ENCODE measurements at regions not wholly inside any gene's neighbourhood (a gene's known extent, or its start where the extent isn't known, plus 50 kb on each side); places are given as distances from the start of the nearest gene placed in this dataset.

- DNase-seq: peak; percentile 7
These were observed 234.9 kb upstream of the STARD13 start for GRCh38 chr13:33520468-33520839.

- DNase-seq: peak; percentile 43
These were observed 238.5 kb upstream of the STARD13 start for GRCh38 chr13:33524086-33524485.

GRCh38 chr13:33525763-33526162 is 240.2 kb upstream of the STARD13 start:
- no peak for DNase-seq

GRCh38 chr13:33526718-33527117 is 241.2 kb upstream of the STARD13 start:
- DNase-seq: no peak

GRCh38 chr13:33528896-33529295 is 243.3 kb upstream of the STARD13 start:
- no peak for DNase-seq

GRCh38 chr13:33531484-33531883 is 245.9 kb upstream of the STARD13 start:
- no peak for DNase-seq

GRCh38 chr13:33535061-33535460 is 249.5 kb upstream of the STARD13 start:
- no peak for DNase-seq

- no peak for DNase-seq
These were observed 251.0 kb upstream of the STARD13 start for GRCh38 chr13:33536601-33537000.

GRCh38 chr13:33537026-33537425 is 251.5 kb upstream of the STARD13 start:
- no peak for DNase-seq

- DNase-seq: no peak
These were observed 252.1 kb upstream of the STARD13 start for GRCh38 chr13:33537676-33538075.

GRCh38 chr13:33541456-33541855 is 255.9 kb upstream of the STARD13 start:
- DNase-seq: no peak

GRCh38 chr13:33541962-33542308 is 256.4 kb upstream of the STARD13 start:
- DNase-seq: no peak

- DNase-seq: peak; percentile 99
These were observed 256.9 kb upstream of the STARD13 start for GRCh38 chr13:33542309-33543088.

- no peak for DNase-seq
These were observed 257.5 kb upstream of the STARD13 start for GRCh38 chr13:33543089-33543459.

GRCh38 chr13:33543631-33544265 is 258.2 kb upstream of the STARD13 start:
- peak; percentile 53 for DNase-seq

GRCh38 chr13:33544308-33544707 is 258.8 kb upstream of the STARD13 start:
- DNase-seq: no peak

GRCh38 chr13:33545492-33545891 is 259.9 kb upstream of the STARD13 start:
- DNase-seq: no peak

GRCh38 chr13:33547035-33547434 is 261.5 kb upstream of the STARD13 start:
- no peak for DNase-seq

GRCh38 chr13:33548069-33548468 is 262.5 kb upstream of the STARD13 start:
- no peak for DNase-seq

- DNase-seq: no peak
These were observed 264.7 kb upstream of the STARD13 start for GRCh38 chr13:33550276-33550675.

- no peak for DNase-seq
These were observed 265.3 kb upstream of the STARD13 start for GRCh38 chr13:33550885-33551284.

- no peak for DNase-seq
These were observed 262.8 kb upstream of the RFC3 start for GRCh38 chr13:33554919-33555791.

GRCh38 chr13:33556828-33557227 is 261.1 kb upstream of the RFC3 start:
- no peak for DNase-seq

GRCh38 chr13:33560726-33561125 is 257.2 kb upstream of the RFC3 start:
- no peak for DNase-seq
